IMR-90 (cell line): ENCODE measurements at regions not wholly inside any gene's neighbourhood (a gene's known extent, or its start where the extent isn't known, plus 50 kb on each side); places are given as distances from the start of the nearest gene placed in this dataset.

Source experiments
- ATAC-seq: fragments of 200-7000 bp; cut with Tn5 transposase; 2 replicates; pipeline ENCODE4 v1.9.1; 2020; ENCODE audit warnings: low read depth, mild to moderate bottlenecking, moderate library complexity
- BruUV-seq: library from RNA; stranded (reverse); fragments of 400-500 nt; replicated peaks from 2 replicates; lab custom pipeline; 2021; lab: Mats Ljungman, UMichigan
- CTCF ChIA-PET: fragments of 300-600 bp; formaldehyde crosslinking; extraction: SDS; loops from one replicate; lab custom pipeline; 2021; ENCODE audit warnings: antibody characterized with exemption; lab: Yijun Ruan, JAX
- POLR2A ChIA-PET: fragments of 300-600 bp; sonication (Branson Sonifier 250); formaldehyde crosslinking; loops from one replicate; lab custom pipeline; 2022; ENCODE audit warnings: antibody characterized with exemption; ENCODE audit not compliant: unreplicated experiment; lab: Charles Lee
- DNase-seq: peaks from one replicate; pipeline ENCODE4 v3.0.0; 2013
- H2AFZ ChIP-seq: replicated peaks from 2 replicates; pipeline ENCODE3; 2013; ENCODE audit warnings: low read length, mild to moderate bottlenecking; ENCODE audit not compliant: poor library complexity
- H2AK5ac ChIP-seq: 2 replicates; pipeline ENCODE4 v1.6.1; 2013; ENCODE audit warnings: low read depth, low read length, inconsistent platforms
- H2AK9ac ChIP-seq: replicated peaks from 2 replicates; pipeline ENCODE3; 2013; ENCODE audit warnings: mild to moderate bottlenecking, low read depth, low read length, moderate library complexity; ENCODE audit not compliant: poor library complexity
- H2BK120ac ChIP-seq: 2 replicates; pipeline ENCODE4 v1.6.1; 2013; ENCODE audit warnings: low read depth, low read length, inconsistent platforms
- H2BK15ac ChIP-seq: 3 replicates; pipeline ENCODE4 v1.6.1; 2013; ENCODE audit warnings: low read depth, low read length, inconsistent platforms
- H2BK20ac ChIP-seq: 2 replicates; pipeline ENCODE4 v1.6.1; 2013; ENCODE audit warnings: low read depth, mild to moderate bottlenecking, inconsistent platforms, low read length, moderate library complexity
- H2BK5ac ChIP-seq: 2 replicates; pipeline ENCODE4 v1.6.1; 2013; ENCODE audit warnings: mild to moderate bottlenecking, low read depth, low read length, inconsistent platforms; ENCODE audit not compliant: poor library complexity, severe bottlenecking
- H3K14ac ChIP-seq: replicated peaks from 2 replicates; pipeline ENCODE4 v1.6.1; 2013; ENCODE audit warnings: low read depth, low read length, inconsistent platforms
- H3K18ac ChIP-seq: 2 replicates; pipeline ENCODE4 v1.6.1; 2013; ENCODE audit warnings: low read depth, low read length, control low read depth
- H3K23ac ChIP-seq: 2 replicates; pipeline ENCODE4 v1.6.1; 2013; ENCODE audit warnings: low read depth, low read length, inconsistent platforms
- H3K27ac ChIP-seq: 2 replicates; pipeline ENCODE4 v1.5.1; 2013; ENCODE audit warnings: mild to moderate bottlenecking, control low read depth, low read length; ENCODE audit not compliant: insufficient read depth
- H3K27me3 ChIP-seq: 2 replicates; pipeline ENCODE4 v1.6.1; 2013; ENCODE audit warnings: low read length; ENCODE audit not compliant: control insufficient read depth, insufficient read depth
- H3K36me3 ChIP-seq: 2 replicates; pipeline ENCODE4 v1.6.1; 2013; ENCODE audit warnings: low read length, mixed read lengths; ENCODE audit not compliant: control insufficient read depth, insufficient read depth
- H3K4ac ChIP-seq: 2 replicates; pipeline ENCODE4 v1.6.1; 2013; ENCODE audit warnings: low read depth, low read length, inconsistent platforms
- H3K4me1 ChIP-seq: 2 replicates; pipeline ENCODE4 v1.6.1; 2013; ENCODE audit warnings: low read length, mixed read lengths; ENCODE audit not compliant: control insufficient read depth, insufficient read depth
- H3K4me2 ChIP-seq: 2 replicates; pipeline ENCODE4 v1.6.1; 2013; ENCODE audit warnings: low read depth, mild to moderate bottlenecking, control low read depth, low read length, moderate library complexity
- H3K4me3 ChIP-seq: 2 replicates; pipeline ENCODE4 v1.5.1; 2013; ENCODE audit warnings: low read depth, mild to moderate bottlenecking, control low read depth, low read length, moderate library complexity; ENCODE audit not compliant: insufficient read depth
- H3K56ac ChIP-seq: 2 replicates; pipeline ENCODE4 v1.6.1; 2013; ENCODE audit warnings: low read length, inconsistent platforms; ENCODE audit not compliant: insufficient read depth; ENCODE audit errors: extremely low read depth
- H3K79me1 ChIP-seq, 2 experiments: 2 replicates each; pipeline ENCODE4 v1.6.1; 2013; ENCODE audit warnings: low read length in 2 of 2, inconsistent platforms in 1 of 2, low read depth in 1 of 2
- H3K9ac ChIP-seq: 2 replicates; pipeline ENCODE4 v1.6.1; 2013; ENCODE audit warnings: low read depth, low read length, control low read depth
- H3K9me1 ChIP-seq: 2 replicates; pipeline ENCODE4 v1.6.1; 2013; ENCODE audit warnings: low read length, inconsistent platforms; ENCODE audit not compliant: insufficient read depth
- H3K9me3 ChIP-seq: 2 replicates; pipeline ENCODE4 v1.6.1; 2013; ENCODE audit warnings: low read length; ENCODE audit not compliant: control insufficient read depth, insufficient read depth
- H4K20me1 ChIP-seq: 2 replicates; pipeline ENCODE4 v1.6.1; 2013; ENCODE audit warnings: low read length, inconsistent platforms; ENCODE audit not compliant: insufficient read depth
- H4K5ac ChIP-seq: 2 replicates; pipeline ENCODE4 v1.6.1; 2013; ENCODE audit warnings: mild to moderate bottlenecking, low read depth, low read length, control low read depth
- H4K8ac ChIP-seq, 2 experiments: 2 replicates each; pipeline ENCODE4 v1.6.1; 2013; ENCODE audit warnings: low read depth in 2 of 2, low read length in 2 of 2, control low read depth in 1 of 2, inconsistent platforms in 1 of 2
- H4K91ac ChIP-seq: 2 replicates; pipeline ENCODE4 v1.6.1; 2013; ENCODE audit warnings: low read depth, low read length, inconsistent platforms; ENCODE audit not compliant: insufficient read depth
- CEBPB ChIP-seq: IDR thresholded peaks from 2 replicates; pipeline ENCODE4 v1.6.1; 2012; ENCODE audit warnings: low read depth, low read length, improper control_type of control experiment
- CHD1 ChIP-seq: IDR thresholded peaks from 2 replicates; pipeline ENCODE4 v1.6.1; 2012; ENCODE audit warnings: low read depth, low read length, improper control_type of control experiment
- FOS ChIP-seq: fragments of 150-350 bp; IDR thresholded peaks from 2 replicates; pipeline ENCODE4 v1.6.1; 2016; ENCODE audit warnings: low read depth, low read length
- MAFK ChIP-seq: IDR thresholded peaks from 2 replicates; pipeline ENCODE4 v1.6.1; 2012; ENCODE audit warnings: low read depth, low read length, improper control_type of control experiment
- MAZ ChIP-seq: IDR thresholded peaks from 2 replicates; pipeline ENCODE4 v1.6.1; 2012; ENCODE audit warnings: low read depth, mild to moderate bottlenecking, low read length, improper control_type of control experiment, moderate library complexity, borderline replicate concordance
- MXI1 ChIP-seq: IDR thresholded peaks from 2 replicates; pipeline ENCODE4 v1.6.1; 2012; ENCODE audit warnings: low read depth, mild to moderate bottlenecking, low read length, moderate library complexity, borderline replicate concordance
- NFE2L2 ChIP-seq: fragments of 150-350 bp; IDR thresholded peaks from 2 replicates; pipeline ENCODE4 v1.6.1; 2016; ENCODE audit warnings: low read depth, mild to moderate bottlenecking, low read length
- POLR2A ChIP-seq: IDR thresholded peaks from 2 replicates; pipeline ENCODE4 v1.6.1; 2012; ENCODE audit warnings: mild to moderate bottlenecking, low read depth, low read length
- RAD21 ChIP-seq: IDR thresholded peaks from 2 replicates; pipeline ENCODE4 v1.6.1; 2012; ENCODE audit warnings: low read length, improper control_type of control experiment
- RCOR1 ChIP-seq: IDR thresholded peaks from 2 replicates; pipeline ENCODE4 v1.6.1; 2012; ENCODE audit warnings: mild to moderate bottlenecking, low read length, improper control_type of control experiment; ENCODE audit not compliant: insufficient replicate concordance
- RFX5 ChIP-seq: IDR thresholded peaks from 2 replicates; pipeline ENCODE4 v1.8.0; 2012; ENCODE audit warnings: low read depth, mild to moderate bottlenecking, low read length, moderate library complexity
- SMC3 ChIP-seq: fragments of 150-350 bp; IDR thresholded peaks from 2 replicates; pipeline ENCODE4 v1.6.1; 2016; ENCODE audit warnings: low read depth, mild to moderate bottlenecking, antibody characterized with exemption, low read length, moderate library complexity
- USF2 ChIP-seq: fragments of 150-350 bp; IDR thresholded peaks from 2 replicates; pipeline ENCODE4 v1.6.1; 2017; ENCODE audit warnings: mild to moderate bottlenecking, antibody characterized with exemption, low read length, low read depth
- WGBS, 2 experiments: methylation state at CpG; one replicate each; pipeline versions ENCODE4 v1.1.5 to v1.1.7; 2013; ENCODE audit warnings: missing lambda C conversion rate in 2 of 2; ENCODE audit not compliant: insufficient read length in 1 of 2; ENCODE audit errors: extremely low coverage in 2 of 2; 5-methylcytosine and 5-hydroxymethylcytosine counted together
- dilution Hi-C: fragments of 300-500 bp; cut with HindIII; formaldehyde crosslinking; loops from one replicate; pipeline ENCODE4 v1.14.3; 2018; ENCODE audit warnings: low sequenced_read_pairs; ENCODE audit not compliant: unreplicated experiment
- in situ Hi-C: fragments of 300-500 bp; cut with MboI; formaldehyde crosslinking; loops from 3 replicates; pipeline ENCODE4 v1.14.3; 2019; ENCODE audit warnings: low sequenced_read_pairs, inconsistent platforms, mixed read lengths
- intact Hi-C: fragments of 100-400 bp; cut with micrococcal nuclease; formaldehyde crosslinking; loops from 2 replicates; pipeline ENCODE4 v1.10.0; 2022
- TF ChIP-seq, protein P1 (sequence below): conservative IDR thresholded peaks from 2 replicates; pipeline ENCODE4 v1.5.1; 2012; ENCODE audit warnings: mild to moderate bottlenecking, low read depth, low read length, improper control_type of control experiment

DNA sequence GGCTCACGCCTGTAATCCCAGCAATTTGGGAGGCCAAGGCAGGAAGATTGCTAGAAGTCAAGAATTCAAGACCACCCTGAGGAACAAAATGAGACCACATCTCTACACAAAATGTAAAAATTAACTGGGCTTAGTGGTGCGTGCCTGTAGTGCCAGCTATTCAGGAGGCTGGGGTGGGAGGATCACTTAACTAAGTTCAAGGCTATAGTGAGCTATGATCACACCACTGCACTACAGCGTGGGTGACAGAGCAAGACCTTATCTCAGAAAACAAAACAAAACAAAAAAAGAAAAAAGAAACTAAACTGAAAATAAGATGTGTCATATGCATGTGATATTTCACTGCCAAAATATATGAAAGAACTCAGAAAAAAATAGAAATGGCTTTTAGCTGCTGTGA lies 243.3 kb upstream of the CCDC54 start:
- ATAC-seq (no peak), DNase-seq (no peak)
- BruUV-seq, result no TSS peak
- Histone ChIP-seq H3K56ac (no peak overlapping the region), H3K9me1 (peaks cover 7% of the 10 kb centered on the region; the same call in 1 of the 2 replicates), H3K4ac (no peak overlapping the region), H2BK15ac (no peak overlapping the region), H3K9ac (no peak overlapping the region), H3K14ac (no peak overlapping the region), H4K20me1 (no peaks in the 10 kb centered on the region), H3K4me1 (no peaks in the 10 kb centered on the region), H3K4me2 (no peak overlapping the region), H2BK20ac (no peak overlapping the region), H2BK5ac (no peak overlapping the region), H4K91ac (no peak overlapping the region), H3K4me3 (no peak overlapping the region), H2AFZ (no peak overlapping the region), H3K36me3 (no peaks in the 10 kb centered on the region), H3K79me1 (no peaks in the 10 kb centered on the region), H4K5ac (no peak overlapping the region), H3K18ac (no peak overlapping the region), H2AK9ac (no peak overlapping the region), H4K8ac (no peak overlapping the region), H3K27ac (no peak overlapping the region), H2BK120ac (no peak overlapping the region), H3K23ac (no peak overlapping the region), H2AK5ac (no peak overlapping the region), H3K9me3 (no peaks in the 10 kb centered on the region), H3K27me3 (no peaks in the 10 kb centered on the region; the same call in 1 of the 2 replicates)
- in situ Hi-C loops, result no loop called here
- TF ChIP-seq CEBPB (no peak), MXI1 (no peak), CHD1 (no peak), POLR2A (no peak), FOS (no peak), RAD21 (no peak), RCOR1 (no peak), SMC3 (no peak), RFX5 (no peak), MAFK (no peak), NFE2L2 (no peak), USF2 (no peak), MAZ (no peak)
- TF ChIP-seq, protein P1, sequence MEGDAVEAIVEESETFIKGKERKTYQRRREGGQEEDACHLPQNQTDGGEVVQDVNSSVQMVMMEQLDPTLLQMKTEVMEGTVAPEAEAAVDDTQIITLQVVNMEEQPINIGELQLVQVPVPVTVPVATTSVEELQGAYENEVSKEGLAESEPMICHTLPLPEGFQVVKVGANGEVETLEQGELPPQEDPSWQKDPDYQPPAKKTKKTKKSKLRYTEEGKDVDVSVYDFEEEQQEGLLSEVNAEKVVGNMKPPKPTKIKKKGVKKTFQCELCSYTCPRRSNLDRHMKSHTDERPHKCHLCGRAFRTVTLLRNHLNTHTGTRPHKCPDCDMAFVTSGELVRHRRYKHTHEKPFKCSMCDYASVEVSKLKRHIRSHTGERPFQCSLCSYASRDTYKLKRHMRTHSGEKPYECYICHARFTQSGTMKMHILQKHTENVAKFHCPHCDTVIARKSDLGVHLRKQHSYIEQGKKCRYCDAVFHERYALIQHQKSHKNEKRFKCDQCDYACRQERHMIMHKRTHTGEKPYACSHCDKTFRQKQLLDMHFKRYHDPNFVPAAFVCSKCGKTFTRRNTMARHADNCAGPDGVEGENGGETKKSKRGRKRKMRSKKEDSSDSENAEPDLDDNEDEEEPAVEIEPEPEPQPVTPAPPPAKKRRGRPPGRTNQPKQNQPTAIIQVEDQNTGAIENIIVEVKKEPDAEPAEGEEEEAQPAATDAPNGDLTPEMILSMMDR, result no peak
- intact Hi-C loops, result no loop called here
- no CpG with 5 or more reads among the region's 3 CpGs for WGBS, 2 experiments
- dilution Hi-C loops, result no loop called here
- POLR2A ChIA-PET, result no interaction called here
- CTCF ChIA-PET, result no interaction called here
